Peyer's patch (tissue), 4 donors: ENCODE measurements at regions not wholly inside any gene's neighbourhood (a gene's known extent, or its start where the extent isn't known, plus 50 kb on each side); places are given as distances from the start of the nearest gene placed in this dataset.

Experiments used
- CTCF ChIP-seq, 6 experiments: fragments of 450-650 bp in 4 of 6; fragments of 200-600 bp in 2 of 6; sonication (generic) in 1 of 6; IDR thresholded peaks; one replicate each; pipeline ENCODE4 v1.5.1; 2017 to 2019; ENCODE audit warnings: antibody characterized with exemption in 6 of 6, mild to moderate bottlenecking in 3 of 6, moderate library complexity in 1 of 6
- POLR2A ChIP-seq, 2 donors: fragments of 450-650 bp; IDR thresholded peaks; one replicate each; pipeline ENCODE4 v1.5.1; 2017; ENCODE audit warnings: antibody characterized with exemption in 2 of 2, mild to moderate bottlenecking in 2 of 2, moderate library complexity in 2 of 2

DNA sequence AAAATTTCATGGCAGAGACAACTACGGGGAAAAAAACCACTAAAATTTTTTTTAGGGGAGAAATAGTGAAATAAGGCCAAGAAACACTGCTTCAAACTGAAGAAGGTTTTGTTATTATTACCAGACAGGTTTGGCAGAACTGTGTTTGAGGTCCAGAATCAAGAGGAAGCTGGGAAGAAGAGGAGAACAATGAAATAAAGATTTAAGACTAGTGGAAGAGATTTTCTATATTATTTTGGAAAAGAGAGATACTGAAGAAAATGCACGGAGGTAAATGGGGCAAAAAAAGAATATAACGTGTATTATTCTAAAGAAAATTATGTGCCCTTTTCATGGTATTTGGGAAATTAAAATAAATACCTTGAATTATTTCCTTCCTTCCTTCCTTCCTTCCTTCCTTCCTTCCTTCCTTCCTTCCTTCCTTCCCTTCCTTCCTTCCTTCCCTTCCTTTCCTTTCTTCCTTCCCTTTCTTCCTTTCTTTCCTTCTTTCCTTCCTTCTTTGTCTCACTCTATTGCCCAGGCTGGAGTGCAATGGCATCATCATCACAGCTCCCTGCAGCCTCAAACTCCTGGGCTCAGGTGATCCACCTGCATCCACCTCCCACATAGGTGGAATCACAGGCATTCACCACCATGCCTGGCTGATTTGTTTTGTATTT, 124.3 kb downstream of the GJA1 start:
- TF ChIP-seq CTCF (IDR thresholded peaks at IDR 0.05) (no peak), POLR2A (IDR thresholded peaks at IDR 0.05) (no peak)
